PC-9 (cell line): ENCODE measurements at regions not wholly inside any gene's neighbourhood (a gene's known extent, or its start where the extent isn't known, plus 50 kb on each side); places are given as distances from the start of the nearest gene placed in this dataset.

Source experiments
- BruUV-seq: library from RNA; stranded (reverse); fragments of 400-500 nt; replicated peaks from 2 replicates; lab custom pipeline; 2021; lab: Mats Ljungman, UMichigan
- CTCF ChIA-PET: fragments of 300-600 bp; sonication (Branson Sonifier 250); formaldehyde crosslinking; loops from one replicate; lab custom pipeline; 2022; ENCODE audit warnings: antibody characterized with exemption; lab: Charles Lee
- POLR2A ChIA-PET: fragments of 300-600 bp; sonication (Branson Sonifier 250); formaldehyde crosslinking; loops from one replicate; lab custom pipeline; 2022; ENCODE audit warnings: antibody characterized with exemption; ENCODE audit not compliant: unreplicated experiment; lab: Charles Lee
- DNase-seq, 2 experiments: peaks; one replicate each; pipeline versions ENCODE4 v3.0.0 to v3.0.0-alpha.2; 2015 to 2022; ENCODE audit warnings: mixed read lengths in 1 of 2
- H2AFZ ChIP-seq: fragments of 200-600 bp; sonication (generic); 2 replicates; pipeline ENCODE4 v1.8.1; 2017; ENCODE audit warnings: antibody characterized with exemption
- H3F3A ChIP-seq: fragments of 200-600 bp; sonication (generic); 2 replicates; pipeline ENCODE4 v1.8.1; 2017; ENCODE audit warnings: antibody characterized with exemption, mild to moderate bottlenecking, low read depth; ENCODE audit not compliant: insufficient read depth
- H3K27ac ChIP-seq: fragments of 200-600 bp; sonication (generic); 2 replicates; pipeline ENCODE4 v1.6.1; 2016; ENCODE audit warnings: mixed run types
- H3K27me3 ChIP-seq: fragments of 200-600 bp; sonication (generic); 2 replicates; pipeline ENCODE4 v1.6.1; 2016; ENCODE audit warnings: low read depth, mixed run types; ENCODE audit not compliant: insufficient read depth
- H3K36me3 ChIP-seq: fragments of 200-600 bp; sonication (generic); 2 replicates; pipeline ENCODE4 v1.6.1; 2016; ENCODE audit warnings: low read depth, mixed run types
- H3K4me1 ChIP-seq: fragments of 200-600 bp; sonication (generic); replicated peaks from 2 replicates; pipeline ENCODE4 v1.6.1; 2016; ENCODE audit warnings: mixed run types; ENCODE audit not compliant: insufficient read depth
- H3K4me2 ChIP-seq: fragments of 200-600 bp; sonication (generic); 2 replicates; pipeline ENCODE4 v1.6.1; 2017; ENCODE audit warnings: mixed run types
- H3K4me3 ChIP-seq: fragments of 200-600 bp; sonication (generic); 2 replicates; pipeline ENCODE4 v1.6.1; 2016; ENCODE audit warnings: mixed run types
- H3K79me2 ChIP-seq: fragments of 200-600 bp; sonication (generic); 2 replicates; pipeline ENCODE4 v1.6.1; 2017; ENCODE audit warnings: low read depth, mixed run types
- H3K9me2 ChIP-seq: fragments of 200-600 bp; sonication (generic); 2 replicates; pipeline ENCODE4 v1.8.1; 2017; ENCODE audit warnings: mild to moderate bottlenecking; ENCODE audit not compliant: insufficient read depth
- H3K9me3 ChIP-seq: fragments of 200-600 bp; sonication (generic); 2 replicates; pipeline ENCODE4 v1.8.1; 2016; ENCODE audit warnings: low read depth; ENCODE audit not compliant: insufficient read depth
- H4K20me1 ChIP-seq: fragments of 200-600 bp; sonication (generic); 2 replicates; pipeline ENCODE4 v1.8.1; 2017; ENCODE audit not compliant: insufficient read depth
- CTCF ChIP-seq: fragments of 200-600 bp; sonication (generic); conservative IDR thresholded peaks from 2 replicates; pipeline ENCODE4 v1.6.1; 2017; ENCODE audit warnings: mixed run types, antibody characterized with exemption, mild to moderate bottlenecking, moderate library complexity
- EZH2 ChIP-seq: fragments of 200-600 bp; sonication (generic); IDR thresholded peaks from 2 replicates; pipeline ENCODE4 v1.8.0; 2017; ENCODE audit warnings: antibody characterized with exemption, low read depth
- intact Hi-C: fragments of 100-400 bp; cut with micrococcal nuclease; formaldehyde crosslinking; loops from one replicate; pipeline ENCODE4 v1.10.0; 2022; ENCODE audit not compliant: unreplicated experiment

- ChIA-PET POLR2A (no interaction called here), CTCF (no interaction called here)
- no peak for DNase-seq
- Histone ChIP-seq H3K36me3 (no peaks in the 10 kb centered on the region), H2AFZ (no peak overlapping the region), H4K20me1 (no peaks in the 10 kb centered on the region), H3K27ac (no peak overlapping the region), H3K4me2 (no peak overlapping the region), H3K79me2 (no peaks in the 10 kb centered on the region), H3K4me1 (no peaks in the 10 kb centered on the region), H3F3A (no peaks in the 10 kb centered on the region), H3K9me3 (no peaks in the 10 kb centered on the region), H3K4me3 (no peak overlapping the region), H3K9me2 (no peaks in the 10 kb centered on the region), H3K27me3 (no peaks in the 10 kb centered on the region; the same call in 1 of the 2 replicates)
- TF ChIP-seq EZH2, result no peak
- no peak for TF ChIP-seq CTCF
- intact Hi-C loops, result no loop called here
- BruUV-seq, result no TSS peak
Measured at GRCh38 chr10:129074939-129075338, 392.1 kb upstream of the MGMT start.

- no peaks in the 10 kb centered on the region for H3K9me3 ChIP-seq
- ChIA-PET CTCF (no interaction called here), POLR2A (no interaction called here)
- no peaks in the 10 kb centered on the region; the same call in 1 of the 2 replicates for H3K27me3 ChIP-seq
- no peaks in the 10 kb centered on the region for H3K79me2 ChIP-seq
- no peak overlapping the region for H3K4me2 ChIP-seq
- intact Hi-C loops, result no loop called here
- TF ChIP-seq EZH2 (no peak), CTCF (no peak)
- no peak overlapping the region for H3K27ac ChIP-seq
- no peaks in the 10 kb centered on the region for H4K20me1 ChIP-seq
- DNase-seq, result no peak
- H3F3A ChIP-seq, result no peaks in the 10 kb centered on the region
- H3K4me1 ChIP-seq, result no peaks in the 10 kb centered on the region
- no peak overlapping the region for H2AFZ ChIP-seq
- H3K9me2 ChIP-seq, result no peaks in the 10 kb centered on the region
- no TSS peak for BruUV-seq
- H3K36me3 ChIP-seq, result no peaks in the 10 kb centered on the region
- no peak overlapping the region for H3K4me3 ChIP-seq
Measured at GRCh38 chr10:129075508-129075907, 391.5 kb upstream of the MGMT start.

GRCh38 chr10:129075927-129076326 is 391.1 kb upstream of the MGMT start:
- H3K27me3 ChIP-seq, result no peaks in the 10 kb centered on the region; the same call in 1 of the 2 replicates
- no peaks in the 10 kb centered on the region for H3F3A ChIP-seq
- no peaks in the 10 kb centered on the region for H3K9me2 ChIP-seq
- no peak for TF ChIP-seq EZH2
- no peak for TF ChIP-seq CTCF
- intact Hi-C loops, result no loop called here
- CTCF ChIA-PET, result no interaction called here
- no peaks in the 10 kb centered on the region for H3K4me1 ChIP-seq
- no peak overlapping the region for H3K4me3 ChIP-seq
- POLR2A ChIA-PET, result no interaction called here
- BruUV-seq, result no TSS peak
- no peaks in the 10 kb centered on the region for H3K36me3 ChIP-seq
- H3K79me2 ChIP-seq, result no peaks in the 10 kb centered on the region
- H2AFZ ChIP-seq, result no peak overlapping the region
- H3K4me2 ChIP-seq, result no peak overlapping the region
- H3K27ac ChIP-seq, result no peak overlapping the region
- no peaks in the 10 kb centered on the region for H4K20me1 ChIP-seq
- DNase-seq, result no peak
- H3K9me3 ChIP-seq, result no peaks in the 10 kb centered on the region
